ENCODE measurements at regions not wholly inside any gene's neighbourhood (a gene's known extent, or its start where the extent isn't known, plus 50 kb on each side); places are given as distances from the start of the nearest gene placed in this dataset.
"Not testable (repeated sequence)": the region's sequence is repeated elsewhere in the genome, so short reads cannot be mapped to it uniquely, and the experiment has no call there.

DNA sequence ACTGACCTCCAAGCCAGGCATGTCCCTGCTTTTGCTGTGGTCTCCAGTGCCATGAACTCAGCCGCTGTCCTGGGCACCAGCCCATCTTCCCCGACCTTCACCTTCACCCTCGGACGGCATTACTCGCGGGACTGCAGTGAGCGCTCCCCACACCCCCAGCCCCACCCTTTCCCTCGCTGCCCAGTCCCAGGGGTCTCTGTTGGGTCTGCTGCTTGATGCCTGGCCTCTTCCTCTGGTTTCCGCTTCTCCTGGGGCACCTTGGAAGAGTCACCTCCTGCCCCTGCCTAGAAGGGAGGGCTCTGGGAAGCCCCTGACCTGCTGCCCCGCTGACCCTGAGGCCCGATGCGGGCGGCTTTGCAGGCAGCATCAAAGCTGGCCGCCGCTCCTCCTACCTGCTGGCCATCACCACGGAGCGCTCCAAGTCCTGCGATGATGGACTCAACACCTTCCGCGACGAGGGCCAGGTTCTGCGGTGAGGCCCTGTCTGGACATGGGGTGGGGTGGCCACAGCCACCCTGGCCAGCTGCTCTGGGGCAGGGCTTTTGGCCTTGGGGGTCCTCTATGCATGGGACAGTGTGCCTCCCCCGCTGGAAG lies 102.3 kb downstream of the ZNF267 start:
- not testable (repeated sequence) for FAIRE-seq; H3K4me3 ChIP-seq (ENCODE audit: low read depth, low read length); DNase-seq (ENCODE audit: low read depth); H3K36me3 ChIP-seq (ENCODE audit: control insufficient read depth, insufficient read depth, low read length); H3K27me3 ChIP-seq (ENCODE audit: control insufficient read depth, insufficient read depth, low read length)

DNA sequence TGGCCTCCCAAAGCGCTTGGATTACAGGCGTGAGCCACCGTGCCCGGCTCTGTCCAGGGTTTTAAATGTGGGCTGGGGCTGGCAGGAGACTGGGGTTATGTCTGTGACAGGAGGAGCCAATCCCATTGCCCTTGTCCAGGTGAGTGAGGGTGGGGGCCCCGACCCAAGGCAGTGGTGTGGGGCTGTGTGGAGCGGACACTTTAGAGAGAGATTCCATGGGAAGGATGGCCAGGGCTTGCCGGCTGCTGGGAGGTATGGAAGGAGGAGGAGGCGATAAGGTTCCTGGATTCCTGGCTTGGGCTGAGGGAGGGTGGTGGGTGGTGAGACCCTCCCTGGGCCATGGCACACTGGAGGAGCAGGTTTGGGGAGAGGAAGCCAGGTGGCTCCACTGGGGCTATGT lies 104.9 kb downstream of the ZNF267 start:
- not testable (repeated sequence) for H3K4me3 ChIP-seq (ENCODE audit: low read depth, low read length); DNase-seq (ENCODE audit: low read depth); FAIRE-seq; H3K36me3 ChIP-seq (ENCODE audit: control insufficient read depth, insufficient read depth, low read length); H3K27me3 ChIP-seq (ENCODE audit: control insufficient read depth, insufficient read depth, low read length)

DNA sequence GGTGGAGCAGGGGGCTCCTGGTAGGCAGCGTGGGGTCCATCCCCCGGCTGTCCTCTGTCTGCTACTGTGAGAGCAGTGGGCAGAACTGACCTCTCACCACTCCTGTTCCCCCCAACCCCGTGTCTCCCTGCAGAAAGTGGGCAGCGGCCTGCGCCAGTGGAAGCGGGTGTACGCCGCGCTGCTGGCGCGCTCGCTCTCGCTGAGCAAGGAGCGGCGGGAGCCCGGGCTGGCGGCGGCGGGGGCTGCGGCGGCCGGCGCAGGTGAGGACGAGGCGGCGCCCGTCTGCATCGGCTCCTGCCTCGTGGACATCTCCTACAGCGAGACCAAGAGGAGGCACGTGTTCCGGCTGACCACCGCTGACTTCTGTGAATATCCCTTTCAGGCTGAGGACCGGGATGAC lies 108.1 kb downstream of the ZNF267 start:
- not testable (repeated sequence) for H3K36me3 ChIP-seq (ENCODE audit: control insufficient read depth, insufficient read depth, low read length); H3K4me3 ChIP-seq (ENCODE audit: low read depth, low read length); FAIRE-seq; DNase-seq (ENCODE audit: low read depth); H3K27me3 ChIP-seq (ENCODE audit: control insufficient read depth, insufficient read depth, low read length)

DNA sequence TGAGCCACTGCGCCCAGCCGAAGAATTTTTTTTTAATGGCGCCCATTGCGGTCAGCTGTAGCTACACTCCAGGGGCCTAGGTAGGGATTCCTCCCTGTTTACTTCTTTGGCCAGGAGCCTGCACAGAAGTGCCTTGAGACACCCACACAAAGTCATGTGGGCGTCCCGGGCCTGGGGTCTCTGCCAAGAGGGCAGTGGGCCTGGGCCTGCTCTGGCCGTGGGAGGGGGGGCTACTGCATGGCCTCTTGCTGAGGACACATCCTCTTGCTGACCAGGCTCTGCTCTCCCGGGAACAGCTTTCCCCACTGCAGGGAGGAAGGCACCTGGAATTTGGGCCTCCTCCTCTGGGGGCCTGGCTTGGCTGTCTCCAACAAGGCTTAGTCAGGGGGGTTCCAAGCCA lies 109.4 kb downstream of the ZNF267 start:
- DNase-seq (ENCODE audit: low read depth); H3K27me3 ChIP-seq (ENCODE audit: control insufficient read depth, insufficient read depth, low read length); H3K36me3 ChIP-seq (ENCODE audit: control insufficient read depth, insufficient read depth, low read length); H3K4me3 ChIP-seq (ENCODE audit: low read depth, low read length); FAIRE-seq: not testable (repeated sequence)

GRCh38 chr16:31983666-31984065 lies 110.1 kb downstream of the ZNF267 start:
- not testable (repeated sequence) for H3K36me3 ChIP-seq (ENCODE audit: control insufficient read depth, insufficient read depth, low read length); FAIRE-seq; DNase-seq (ENCODE audit: low read depth); H3K27me3 ChIP-seq (ENCODE audit: control insufficient read depth, insufficient read depth, low read length); H3K4me3 ChIP-seq (ENCODE audit: low read depth, low read length)

GRCh38 chr16:31986895-31987294 lies 113.3 kb downstream of the ZNF267 start:
- DNase-seq (ENCODE audit: low read depth); H3K36me3 ChIP-seq (ENCODE audit: control insufficient read depth, insufficient read depth, low read length); H3K27me3 ChIP-seq (ENCODE audit: control insufficient read depth, insufficient read depth, low read length); FAIRE-seq; H3K4me3 ChIP-seq (ENCODE audit: low read depth, low read length): not testable (repeated sequence)

DNA sequence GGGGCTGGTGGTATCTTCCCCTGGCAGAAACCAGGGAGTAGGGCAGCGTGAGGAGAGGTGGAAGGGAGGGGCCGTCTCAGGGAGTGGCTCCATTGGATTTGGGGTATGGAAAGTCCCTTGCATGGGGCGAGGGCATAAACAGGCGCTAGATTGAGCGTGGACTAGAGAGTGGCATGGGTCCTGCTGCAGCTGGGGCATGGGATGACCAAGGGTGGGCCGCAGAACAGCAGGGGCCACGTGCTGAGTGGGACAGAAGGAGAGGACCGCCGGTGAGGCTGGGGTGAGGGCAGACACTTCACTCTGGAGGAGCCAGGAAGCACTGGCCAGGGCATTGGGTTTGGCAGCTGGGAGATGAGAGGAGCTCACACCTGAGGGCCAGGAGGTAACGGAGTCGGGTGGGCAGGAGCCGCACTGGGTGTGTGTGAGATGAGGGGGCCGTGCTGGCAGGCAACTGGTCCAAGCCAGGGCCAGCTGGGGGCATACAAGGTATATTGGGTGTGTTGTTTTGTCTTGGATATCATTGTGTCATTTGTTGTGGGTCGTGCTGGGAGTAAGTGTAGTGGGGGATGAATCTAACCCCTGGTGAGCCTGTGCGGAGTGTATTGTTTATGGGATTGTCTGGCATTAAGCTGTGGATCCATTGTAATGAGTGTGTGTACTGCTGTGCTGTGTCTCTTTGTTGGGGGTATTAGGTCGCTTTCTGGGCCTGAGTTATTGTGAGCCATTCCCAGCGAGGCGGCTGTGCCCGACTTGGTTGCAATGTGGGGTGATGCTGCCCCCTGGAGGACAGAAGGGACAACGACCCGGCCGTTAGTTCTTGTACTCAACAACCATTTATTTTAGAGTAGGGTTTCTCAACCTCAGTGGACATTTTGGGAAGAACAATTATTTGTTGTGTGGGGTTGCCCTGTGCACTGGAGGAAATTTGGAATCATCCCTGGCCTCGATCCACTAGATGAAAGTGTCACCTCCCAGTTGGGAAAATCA lies 115.3 kb downstream of the ZNF267 start:
- H3K36me3 ChIP-seq (ENCODE audit: control insufficient read depth, insufficient read depth, low read length); DNase-seq (ENCODE audit: low read depth); H3K27me3 ChIP-seq (ENCODE audit: control insufficient read depth, insufficient read depth, low read length); FAIRE-seq; H3K4me3 ChIP-seq (ENCODE audit: low read depth, low read length): not testable (repeated sequence)

DNA sequence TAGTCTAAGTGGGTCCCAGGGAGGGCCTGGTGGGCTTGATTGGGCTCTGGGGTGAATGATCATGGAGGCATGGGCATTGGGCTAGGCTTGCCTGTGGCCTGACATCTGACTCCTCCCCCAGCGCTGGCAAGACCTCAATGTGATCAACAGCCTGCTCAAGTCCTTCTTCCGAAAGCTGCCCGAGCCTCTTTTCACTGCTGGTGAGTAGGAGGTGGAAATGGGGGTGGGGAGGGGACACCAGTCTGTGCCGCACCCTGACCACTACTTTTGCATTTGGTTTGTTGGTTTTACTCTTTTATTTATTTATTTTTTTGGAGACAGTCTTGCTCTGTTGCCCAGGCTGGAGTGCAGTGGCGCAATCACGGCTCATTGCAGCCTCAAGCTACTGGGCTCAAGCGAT lies 116.7 kb downstream of the ZNF267 start:
- H3K27me3 ChIP-seq (ENCODE audit: control insufficient read depth, insufficient read depth, low read length); DNase-seq (ENCODE audit: low read depth); FAIRE-seq; H3K36me3 ChIP-seq (ENCODE audit: control insufficient read depth, insufficient read depth, low read length); H3K4me3 ChIP-seq (ENCODE audit: low read depth, low read length): not testable (repeated sequence)

DNA sequence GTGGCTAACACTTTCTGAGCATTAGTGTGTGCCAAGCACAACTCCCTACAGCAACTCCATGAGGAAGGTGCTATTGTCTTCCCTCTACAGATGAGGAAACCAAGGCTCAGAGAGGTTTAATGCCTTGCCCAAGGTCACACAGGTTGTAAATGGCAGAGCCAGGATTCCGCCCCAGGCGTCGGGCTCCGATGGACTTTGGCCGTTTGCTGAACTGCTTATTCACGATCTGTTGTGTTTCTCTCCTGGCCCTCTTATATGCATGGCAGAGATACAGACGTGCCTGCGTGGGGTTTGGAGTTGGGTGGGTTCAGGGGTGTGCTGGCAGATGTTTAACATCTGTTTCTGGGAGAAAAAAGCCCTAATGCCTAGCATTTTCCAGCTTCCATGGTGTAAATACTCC lies 117.4 kb downstream of the ZNF267 start:
- not testable (repeated sequence) for H3K4me3 ChIP-seq (ENCODE audit: low read depth, low read length); DNase-seq (ENCODE audit: low read depth); H3K36me3 ChIP-seq (ENCODE audit: control insufficient read depth, insufficient read depth, low read length); H3K27me3 ChIP-seq (ENCODE audit: control insufficient read depth, insufficient read depth, low read length); FAIRE-seq

GRCh38 chr16:31996325-31996724 lies 122.7 kb downstream of the ZNF267 start:
- DNase-seq (ENCODE audit: low read depth); H3K27me3 ChIP-seq (ENCODE audit: control insufficient read depth, insufficient read depth, low read length); H3K4me3 ChIP-seq (ENCODE audit: low read depth, low read length); H3K36me3 ChIP-seq (ENCODE audit: control insufficient read depth, insufficient read depth, low read length); FAIRE-seq: not testable (repeated sequence)

- H3K27me3 ChIP-seq (ENCODE audit: control insufficient read depth, insufficient read depth, low read length); FAIRE-seq; H3K36me3 ChIP-seq (ENCODE audit: control insufficient read depth, insufficient read depth, low read length); H3K4me3 ChIP-seq (ENCODE audit: low read depth, low read length); DNase-seq (ENCODE audit: low read depth): not testable (repeated sequence)
These were observed 128.9 kb downstream of the ZNF267 start for GRCh38 chr16:32002496-32002895.

DNA sequence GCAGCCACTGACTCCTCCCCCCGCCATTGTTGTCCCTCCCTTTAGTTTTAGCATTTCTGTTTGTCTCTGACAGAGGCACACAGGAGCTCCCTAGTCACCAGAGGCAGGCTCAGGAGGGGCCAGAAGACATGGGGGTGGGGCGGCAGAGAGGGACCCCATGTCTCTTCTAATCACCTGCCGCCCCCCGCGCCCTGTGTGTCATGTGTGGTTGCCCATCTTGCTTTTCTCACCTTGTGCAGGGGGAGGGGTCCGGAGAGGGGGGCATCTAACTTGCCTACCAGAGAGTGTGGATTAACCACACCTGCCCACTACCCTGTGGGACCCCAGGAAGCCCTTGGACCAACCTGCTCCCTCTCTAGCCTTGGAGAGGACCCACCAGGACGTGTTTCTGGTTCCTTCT lies 130.2 kb downstream of the ZNF267 start:
- not testable (repeated sequence) for DNase-seq (ENCODE audit: low read depth); H3K4me3 ChIP-seq (ENCODE audit: low read depth, low read length); H3K36me3 ChIP-seq (ENCODE audit: control insufficient read depth, insufficient read depth, low read length); H3K27me3 ChIP-seq (ENCODE audit: control insufficient read depth, insufficient read depth, low read length); FAIRE-seq

- FAIRE-seq; H3K4me3 ChIP-seq (ENCODE audit: low read depth, low read length); H3K36me3 ChIP-seq (ENCODE audit: control insufficient read depth, insufficient read depth, low read length); DNase-seq (ENCODE audit: low read depth); H3K27me3 ChIP-seq (ENCODE audit: control insufficient read depth, insufficient read depth, low read length): not testable (repeated sequence)
These were observed 165.3 kb downstream of the ZNF267 start for GRCh38 chr16:32038783-32039496.

DNA sequence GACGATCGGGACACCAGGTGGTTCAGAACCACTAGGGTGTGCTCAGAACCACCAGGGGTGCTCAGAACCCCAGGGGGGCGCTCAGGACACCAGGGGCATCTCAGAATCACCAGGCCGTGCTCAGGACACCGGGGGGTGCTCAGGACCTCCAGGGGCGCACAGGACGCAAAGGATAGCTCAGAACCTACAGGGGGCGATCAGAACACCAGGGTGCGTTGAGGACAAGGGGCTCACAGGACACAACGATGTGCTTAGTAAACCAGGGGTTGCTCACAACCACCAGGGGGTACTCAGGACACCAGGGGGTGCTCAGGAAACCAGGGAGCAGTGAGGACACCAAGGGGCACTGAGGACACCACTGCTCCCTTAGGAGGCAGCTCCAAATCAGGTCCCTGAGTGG lies 166.3 kb downstream of the ZNF267 start:
- not testable (repeated sequence) for FAIRE-seq; H3K4me3 ChIP-seq (ENCODE audit: low read depth, low read length); DNase-seq (ENCODE audit: low read depth); H3K36me3 ChIP-seq (ENCODE audit: control insufficient read depth, insufficient read depth, low read length); H3K27me3 ChIP-seq (ENCODE audit: control insufficient read depth, insufficient read depth, low read length)
